ENCODE measurements at regions not wholly inside any gene's neighbourhood (a gene's known extent, or its start where the extent isn't known, plus 50 kb on each side); places are given as distances from the start of the nearest gene placed in this dataset.

DNA sequence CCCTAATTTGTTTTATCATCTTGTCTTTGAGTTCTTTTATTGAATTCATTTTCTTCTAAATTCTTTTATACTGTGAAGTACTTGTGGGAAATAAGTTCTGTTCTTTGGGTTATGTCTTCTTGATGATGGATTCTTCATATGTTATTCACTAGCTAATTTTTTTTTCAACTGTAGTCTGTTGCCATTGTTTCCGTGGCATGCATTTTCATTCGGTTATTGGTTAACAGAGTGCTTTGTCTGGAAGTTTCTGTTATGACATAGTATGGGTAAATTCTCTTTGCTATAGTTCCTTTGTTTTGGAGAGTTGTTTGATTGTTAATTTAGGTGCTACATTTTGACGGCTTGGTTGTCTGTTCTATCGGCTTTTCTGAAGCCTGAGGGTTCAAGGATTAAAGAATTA lies 184.9 kb upstream of the AADAT start:
- intact Hi-C loops (cut with micrococcal nuclease), result no loop called here
- CTCF ChIA-PET, result no interaction called here
- no TSS peak for BruUV-seq (replicated peaks)
- no peak for ATAC-seq
- H3K4me1 ChIP-seq (ENCODE audit: insufficient read depth, low read length), result no peaks in the 10 kb centered on the region
- no peak overlapping the region for H3K27ac ChIP-seq (ENCODE audit: low read length)
- H3K79me2 ChIP-seq (ENCODE audit: low read length), result no peaks in the 10 kb centered on the region
- H3K36me3 ChIP-seq (ENCODE audit: low read depth, low read length), result no peaks in the 10 kb centered on the region
- no peak overlapping the region for H3K4me2 ChIP-seq (ENCODE audit: low read length)
- no peaks in the 10 kb centered on the region for H3K9me3 ChIP-seq (ENCODE audit: low read length)
- H3K9ac ChIP-seq (ENCODE audit: low read length), result no peak overlapping the region
- H3F3A ChIP-seq (ENCODE audit: low read length, unreplicated experiment), result no peaks in the 10 kb centered on the region
- no peak overlapping the region for H3K4me3 ChIP-seq (ENCODE audit: low read length)
- TF ChIP-seq EZH2phosphoT487 (IDR thresholded peaks at IDR 0.05; ENCODE audit: borderline replicate concordance, low read length) (no peak), EZH2 (IDR thresholded peaks at IDR 0.05; ENCODE audit: low read length, unreplicated experiment) (no peak)
- TF ChIP-seq, protein P1, sequence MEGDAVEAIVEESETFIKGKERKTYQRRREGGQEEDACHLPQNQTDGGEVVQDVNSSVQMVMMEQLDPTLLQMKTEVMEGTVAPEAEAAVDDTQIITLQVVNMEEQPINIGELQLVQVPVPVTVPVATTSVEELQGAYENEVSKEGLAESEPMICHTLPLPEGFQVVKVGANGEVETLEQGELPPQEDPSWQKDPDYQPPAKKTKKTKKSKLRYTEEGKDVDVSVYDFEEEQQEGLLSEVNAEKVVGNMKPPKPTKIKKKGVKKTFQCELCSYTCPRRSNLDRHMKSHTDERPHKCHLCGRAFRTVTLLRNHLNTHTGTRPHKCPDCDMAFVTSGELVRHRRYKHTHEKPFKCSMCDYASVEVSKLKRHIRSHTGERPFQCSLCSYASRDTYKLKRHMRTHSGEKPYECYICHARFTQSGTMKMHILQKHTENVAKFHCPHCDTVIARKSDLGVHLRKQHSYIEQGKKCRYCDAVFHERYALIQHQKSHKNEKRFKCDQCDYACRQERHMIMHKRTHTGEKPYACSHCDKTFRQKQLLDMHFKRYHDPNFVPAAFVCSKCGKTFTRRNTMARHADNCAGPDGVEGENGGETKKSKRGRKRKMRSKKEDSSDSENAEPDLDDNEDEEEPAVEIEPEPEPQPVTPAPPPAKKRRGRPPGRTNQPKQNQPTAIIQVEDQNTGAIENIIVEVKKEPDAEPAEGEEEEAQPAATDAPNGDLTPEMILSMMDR (conservative IDR thresholded peaks at IDR 0.05; ENCODE audit: low read depth, low read length), result no peak
- H2AFZ ChIP-seq (ENCODE audit: low read length), result no peak overlapping the region
- no peaks in the 10 kb centered on the region for H4K20me1 ChIP-seq (ENCODE audit: low read length)
- H3K9me2 ChIP-seq (replicated peaks; ENCODE audit: low read length), result no peaks in the 10 kb centered on the region
- no peak for DNase-seq
- POLR2A ChIA-PET (ENCODE audit: unreplicated experiment), result no interaction called here
- 0 out of 2 replicates have a peak, but pooled peaks cover 4% of the 10 kb centered on the region for H3K27me3 ChIP-seq (ENCODE audit: low read length)

DNA sequence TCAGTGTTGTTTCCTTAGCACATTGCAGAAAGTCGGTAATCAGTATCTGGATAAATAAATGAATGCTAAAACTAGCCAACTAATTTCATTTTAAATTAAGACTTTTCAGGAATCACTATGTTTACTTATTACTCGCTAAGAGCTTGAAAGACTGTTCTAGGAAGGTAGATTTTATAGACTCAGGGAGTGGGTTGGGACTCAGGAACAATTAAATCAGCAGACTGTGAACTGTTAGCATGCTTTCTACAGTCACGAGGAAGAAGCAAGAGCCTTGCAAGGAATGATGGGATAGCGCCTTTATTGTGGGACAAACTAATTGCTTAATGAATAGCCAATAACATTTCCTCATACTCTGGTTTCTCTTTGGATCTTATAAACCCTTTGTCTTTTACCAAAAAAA lies 183.2 kb upstream of the AADAT start:
- H3K79me2 ChIP-seq (ENCODE audit: low read length), result no peaks in the 10 kb centered on the region
- no peaks in the 10 kb centered on the region for H3K9me3 ChIP-seq (ENCODE audit: low read length)
- no peak for DNase-seq
- no peak for ATAC-seq
- ChIA-PET CTCF (no interaction called here), POLR2A (ENCODE audit: unreplicated experiment) (no interaction called here)
- no peak overlapping the region for H3K4me2 ChIP-seq (ENCODE audit: low read length)
- H3K27ac ChIP-seq (ENCODE audit: low read length), result no peak overlapping the region
- no peaks in the 10 kb centered on the region for H3F3A ChIP-seq (ENCODE audit: low read length, unreplicated experiment)
- no peaks in the 10 kb centered on the region for H3K9me2 ChIP-seq (replicated peaks; ENCODE audit: low read length)
- intact Hi-C loops (cut with micrococcal nuclease), result no loop called here
- 0 out of 2 replicates have a peak, but pooled peaks cover 4% of the 10 kb centered on the region for H3K27me3 ChIP-seq (ENCODE audit: low read length)
- H3K36me3 ChIP-seq (ENCODE audit: low read depth, low read length), result no peaks in the 10 kb centered on the region
- H3K4me3 ChIP-seq (ENCODE audit: low read length), result no peak overlapping the region
- no peaks in the 10 kb centered on the region for H4K20me1 ChIP-seq (ENCODE audit: low read length)
- TF ChIP-seq EZH2 (IDR thresholded peaks at IDR 0.05; ENCODE audit: low read length, unreplicated experiment), result no peak
- no peak for TF ChIP-seq EZH2phosphoT487 (IDR thresholded peaks at IDR 0.05; ENCODE audit: borderline replicate concordance, low read length)
- TF ChIP-seq, protein P1 (conservative IDR thresholded peaks at IDR 0.05; ENCODE audit: low read depth, low read length), result no peak
- no peak overlapping the region for H2AFZ ChIP-seq (ENCODE audit: low read length)
- BruUV-seq (replicated peaks), result no TSS peak
- H3K9ac ChIP-seq (ENCODE audit: low read length), result no peak overlapping the region
- H3K4me1 ChIP-seq (ENCODE audit: insufficient read depth, low read length), result no peaks in the 10 kb centered on the region

DNA sequence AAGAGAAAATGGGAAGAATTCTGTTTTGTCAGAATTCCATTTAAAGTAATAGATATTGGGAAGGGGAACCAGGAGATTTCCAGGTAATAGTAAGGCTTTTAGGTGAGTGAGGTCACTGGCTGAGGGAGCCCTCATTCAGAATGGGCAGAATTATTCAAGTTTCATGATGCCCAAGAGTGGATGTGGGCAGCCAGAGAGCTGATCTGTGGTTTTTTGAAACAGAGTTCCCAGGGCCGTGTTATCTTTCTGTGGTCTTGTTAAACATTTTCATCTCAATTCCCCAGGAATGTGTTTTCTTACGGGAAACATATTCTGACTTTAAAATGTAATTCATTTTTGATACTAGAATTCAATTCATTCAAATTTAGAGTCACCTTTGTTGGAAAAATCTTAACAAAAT lies 182.0 kb upstream of the AADAT start:
- H3K9me2 ChIP-seq (replicated peaks; ENCODE audit: low read length), result no peaks in the 10 kb centered on the region
- 0 out of 2 replicates have a peak, but pooled peaks cover 4% of the 10 kb centered on the region for H3K27me3 ChIP-seq (ENCODE audit: low read length)
- H3K36me3 ChIP-seq (ENCODE audit: low read depth, low read length), result no peaks in the 10 kb centered on the region
- no peak overlapping the region for H3K4me2 ChIP-seq (ENCODE audit: low read length)
- H4K20me1 ChIP-seq (ENCODE audit: low read length), result no peaks in the 10 kb centered on the region
- DNase-seq, result no peak
- no peak overlapping the region for H3K27ac ChIP-seq (ENCODE audit: low read length)
- ChIA-PET POLR2A (ENCODE audit: unreplicated experiment) (no interaction called here), CTCF (no interaction called here)
- H2AFZ ChIP-seq (ENCODE audit: low read length), result no peak overlapping the region
- H3K4me3 ChIP-seq (ENCODE audit: low read length), result no peak overlapping the region
- intact Hi-C loops (cut with micrococcal nuclease), result no loop called here
- no peaks in the 10 kb centered on the region for H3K79me2 ChIP-seq (ENCODE audit: low read length)
- no TSS peak for BruUV-seq (replicated peaks)
- H3F3A ChIP-seq (ENCODE audit: low read length, unreplicated experiment), result no peaks in the 10 kb centered on the region
- ATAC-seq, result no peak
- TF ChIP-seq EZH2phosphoT487 (IDR thresholded peaks at IDR 0.05; ENCODE audit: borderline replicate concordance, low read length) (no peak), EZH2 (IDR thresholded peaks at IDR 0.05; ENCODE audit: low read length, unreplicated experiment) (no peak)
- TF ChIP-seq, protein P1 (conservative IDR thresholded peaks at IDR 0.05; ENCODE audit: low read depth, low read length), result no peak
- no peaks in the 10 kb centered on the region for H3K4me1 ChIP-seq (ENCODE audit: insufficient read depth, low read length)
- H3K9ac ChIP-seq (ENCODE audit: low read length), result no peak overlapping the region
- no peaks in the 10 kb centered on the region for H3K9me3 ChIP-seq (ENCODE audit: low read length)
